DOHH2 (cell line): ENCODE measurements at regions not wholly inside any gene's neighbourhood (a gene's known extent, or its start where the extent isn't known, plus 50 kb on each side); places are given as distances from the start of the nearest gene placed in this dataset.

Experiments
- H3F3A ChIP-seq: fragments of 200-600 bp; sonication (generic), shearing (Covaris generic); 2 replicates; pipeline ENCODE4 v1.6.0; 2016; ENCODE audit warnings: antibody characterized with exemption, mild to moderate bottlenecking; ENCODE audit not compliant: control insufficient read depth, insufficient read depth
- H3K27ac ChIP-seq: fragments of 200-600 bp; sonication (generic); 2 replicates; pipeline ENCODE4 v1.5.1; 2014; ENCODE audit warnings: low read depth, mild to moderate bottlenecking, low read length, moderate library complexity
- H3K27me3 ChIP-seq: fragments of 200-600 bp; sonication (generic); 2 replicates; pipeline ENCODE4 v1.6.1; 2014; ENCODE audit warnings: mild to moderate bottlenecking, low read length, mixed read lengths; ENCODE audit not compliant: control insufficient read depth
- H3K36me3 ChIP-seq: fragments of 200-600 bp; sonication (generic); 2 replicates; pipeline ENCODE4 v1.6.1; 2014; ENCODE audit warnings: mild to moderate bottlenecking, low read length, moderate library complexity, mixed read lengths; ENCODE audit not compliant: control insufficient read depth
- H3K4me1 ChIP-seq: fragments of 200-600 bp; sonication (generic); 2 replicates; pipeline ENCODE4 v1.6.1; 2014; ENCODE audit warnings: mild to moderate bottlenecking, low read length, mixed read lengths; ENCODE audit not compliant: control insufficient read depth
- H3K4me2 ChIP-seq: fragments of 200-600 bp; sonication (generic); 2 replicates; pipeline ENCODE4 v1.6.0; 2014; ENCODE audit warnings: mild to moderate bottlenecking, low read length, moderate library complexity
- H3K4me3 ChIP-seq: fragments of 200-600 bp; sonication (generic); 2 replicates; pipeline ENCODE4 v1.5.1; 2014; ENCODE audit warnings: mild to moderate bottlenecking, low read length, mixed read lengths
- H3K79me2 ChIP-seq: fragments of 200-600 bp; sonication (generic); 2 replicates; pipeline ENCODE4 v1.6.1; 2014; ENCODE audit warnings: mild to moderate bottlenecking, low read length, mixed read lengths; ENCODE audit not compliant: control insufficient read depth
- H3K9me2 ChIP-seq: fragments of 200-600 bp; sonication (generic); replicated peaks from 2 replicates; pipeline ENCODE4 v1.6.1; 2014; ENCODE audit warnings: mild to moderate bottlenecking, low read length, mixed read lengths; ENCODE audit not compliant: control insufficient read depth
- H3K9me3 ChIP-seq: fragments of 200-600 bp; sonication (generic); 2 replicates; pipeline ENCODE4 v1.6.1; 2014; ENCODE audit warnings: antibody characterized with exemption, low read length, mixed read lengths; ENCODE audit not compliant: control insufficient read depth, insufficient read depth
- H4K20me1 ChIP-seq: fragments of 200-600 bp; sonication (generic); 2 replicates; pipeline ENCODE4 v1.6.0; 2014; ENCODE audit warnings: low read depth, mild to moderate bottlenecking, antibody characterized with exemption, low read length, moderate library complexity; ENCODE audit not compliant: control insufficient read depth, insufficient read depth
- EZH2phosphoT487 ChIP-seq: fragments of 200-600 bp; sonication (generic); IDR thresholded peaks from 2 replicates; pipeline ENCODE4 v1.6.1; 2017; ENCODE audit warnings: borderline replicate concordance, mild to moderate bottlenecking, antibody characterized with exemption, low read length, moderate library complexity, mixed read lengths
- TF ChIP-seq, protein P1 (sequence below): fragments of 200-600 bp; sonication (generic); IDR thresholded peaks from one replicate; pipeline ENCODE4 v1.5.1; 2014; ENCODE audit warnings: antibody characterized with exemption, mild to moderate bottlenecking, low read depth, low read length; ENCODE audit not compliant: poor library complexity, severe bottlenecking

DNA sequence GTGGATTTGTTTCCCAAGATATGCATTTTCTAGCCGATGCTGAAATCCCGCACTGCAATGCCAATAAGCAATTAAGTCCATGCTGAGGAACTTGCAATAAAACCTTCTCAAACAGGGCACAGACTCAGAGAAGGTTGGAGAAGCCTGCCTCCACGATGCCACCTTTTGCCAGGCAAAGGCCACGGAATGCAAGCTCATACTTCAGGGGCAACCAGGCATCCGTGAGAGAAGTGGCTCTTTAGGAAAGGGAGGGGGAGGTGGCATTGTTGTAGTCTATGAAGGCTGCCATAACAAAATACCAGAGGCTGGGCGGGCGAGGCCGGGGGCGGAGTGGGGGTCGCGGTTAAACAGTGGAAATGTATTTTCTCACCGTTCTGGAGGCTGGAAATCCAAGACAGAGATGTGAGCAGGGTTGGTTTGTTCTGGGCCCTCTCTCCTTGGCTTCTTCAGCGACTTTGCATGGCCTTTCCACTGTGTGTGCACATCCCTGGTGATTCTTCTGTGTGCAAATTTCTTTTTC lies 689.5 kb downstream of the VRK1 start:
- Histone ChIP-seq H3K79me2 (no peaks in the 10 kb centered on the region), H3K4me2 (no peak overlapping the region), H3K9me3 (no peaks in the 10 kb centered on the region), H3K9me2 (no peaks in the 10 kb centered on the region), H3F3A (no peaks in the 10 kb centered on the region), H3K27me3 (no peaks in the 10 kb centered on the region), H3K4me3 (no peak overlapping the region), H3K4me1 (no peaks in the 10 kb centered on the region), H3K36me3 (no peaks in the 10 kb centered on the region), H3K27ac (no peak overlapping the region), H4K20me1 (no peaks in the 10 kb centered on the region)
- TF ChIP-seq, protein P1, sequence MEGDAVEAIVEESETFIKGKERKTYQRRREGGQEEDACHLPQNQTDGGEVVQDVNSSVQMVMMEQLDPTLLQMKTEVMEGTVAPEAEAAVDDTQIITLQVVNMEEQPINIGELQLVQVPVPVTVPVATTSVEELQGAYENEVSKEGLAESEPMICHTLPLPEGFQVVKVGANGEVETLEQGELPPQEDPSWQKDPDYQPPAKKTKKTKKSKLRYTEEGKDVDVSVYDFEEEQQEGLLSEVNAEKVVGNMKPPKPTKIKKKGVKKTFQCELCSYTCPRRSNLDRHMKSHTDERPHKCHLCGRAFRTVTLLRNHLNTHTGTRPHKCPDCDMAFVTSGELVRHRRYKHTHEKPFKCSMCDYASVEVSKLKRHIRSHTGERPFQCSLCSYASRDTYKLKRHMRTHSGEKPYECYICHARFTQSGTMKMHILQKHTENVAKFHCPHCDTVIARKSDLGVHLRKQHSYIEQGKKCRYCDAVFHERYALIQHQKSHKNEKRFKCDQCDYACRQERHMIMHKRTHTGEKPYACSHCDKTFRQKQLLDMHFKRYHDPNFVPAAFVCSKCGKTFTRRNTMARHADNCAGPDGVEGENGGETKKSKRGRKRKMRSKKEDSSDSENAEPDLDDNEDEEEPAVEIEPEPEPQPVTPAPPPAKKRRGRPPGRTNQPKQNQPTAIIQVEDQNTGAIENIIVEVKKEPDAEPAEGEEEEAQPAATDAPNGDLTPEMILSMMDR = no peak
- no peak for TF ChIP-seq EZH2phosphoT487

DNA sequence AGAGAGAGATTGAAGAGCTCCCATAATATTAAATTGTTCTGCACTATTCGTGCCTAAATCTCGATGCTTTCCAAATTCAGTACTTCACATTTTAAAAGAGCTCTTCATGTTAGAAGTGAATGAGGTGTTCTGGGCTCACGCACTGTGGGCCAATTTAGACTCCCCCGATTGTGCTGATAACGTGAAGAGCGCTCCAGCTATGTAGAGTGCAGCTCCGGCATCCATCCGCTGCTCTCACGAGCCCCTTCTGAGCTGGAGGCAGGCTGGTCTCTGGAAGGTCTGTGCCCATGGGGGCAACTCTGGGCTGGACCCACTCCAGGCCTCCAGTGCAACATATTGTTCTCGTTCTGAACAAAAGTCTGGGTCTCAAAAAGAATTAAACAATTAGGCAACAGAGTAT lies 692.6 kb downstream of the VRK1 start:
- no peak overlapping the region for H3K27ac ChIP-seq
- H3K4me1 ChIP-seq = no peaks in the 10 kb centered on the region
- no peak for TF ChIP-seq EZH2phosphoT487
- TF ChIP-seq, protein P1 = no peak
- H3K79me2 ChIP-seq = no peaks in the 10 kb centered on the region
- H3K4me2 ChIP-seq = no peak overlapping the region
- H3K27me3 ChIP-seq = no peaks in the 10 kb centered on the region
- H3F3A ChIP-seq = no peaks in the 10 kb centered on the region
- no peak overlapping the region for H3K4me3 ChIP-seq
- H4K20me1 ChIP-seq = no peaks in the 10 kb centered on the region
- H3K36me3 ChIP-seq = no peaks in the 10 kb centered on the region
- H3K9me3 ChIP-seq = no peaks in the 10 kb centered on the region
- H3K9me2 ChIP-seq = no peaks in the 10 kb centered on the region

DNA sequence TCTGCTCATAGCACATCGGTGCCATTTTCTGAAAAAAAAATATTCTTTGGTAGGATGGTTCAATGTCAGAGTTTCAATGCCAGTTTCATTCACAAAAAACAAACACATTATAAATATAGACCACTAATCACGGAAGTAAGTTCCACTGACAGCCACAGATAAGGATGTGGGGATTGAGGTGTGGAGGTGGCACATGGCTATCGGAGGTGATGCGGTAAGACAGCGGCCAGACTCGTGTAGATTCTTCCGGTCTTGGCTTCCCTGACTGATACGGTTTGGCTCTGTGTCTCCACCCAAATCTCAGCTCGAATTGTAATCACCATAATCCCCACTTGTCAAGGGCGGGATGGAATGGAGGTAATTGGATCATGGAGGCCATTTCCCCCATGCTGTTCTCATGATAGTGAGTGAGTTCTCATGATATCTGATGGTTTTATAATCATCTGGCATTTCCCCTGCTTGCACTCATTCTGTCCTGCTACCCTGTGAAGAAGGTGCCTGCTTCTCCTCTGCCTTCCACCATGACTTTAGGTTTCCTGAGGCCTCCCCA lies 693.4 kb downstream of the VRK1 start:
- Histone ChIP-seq H3K27me3 (no peaks in the 10 kb centered on the region), H3K4me1 (no peaks in the 10 kb centered on the region), H4K20me1 (no peaks in the 10 kb centered on the region), H3K36me3 (no peaks in the 10 kb centered on the region), H3K9me3 (no peaks in the 10 kb centered on the region), H3K79me2 (no peaks in the 10 kb centered on the region), H3F3A (no peaks in the 10 kb centered on the region), H3K27ac (no peak overlapping the region), H3K9me2 (no peaks in the 10 kb centered on the region), H3K4me2 (no peak overlapping the region), H3K4me3 (no peak overlapping the region)
- no peak for TF ChIP-seq EZH2phosphoT487
- TF ChIP-seq, protein P1 = no peak

DNA sequence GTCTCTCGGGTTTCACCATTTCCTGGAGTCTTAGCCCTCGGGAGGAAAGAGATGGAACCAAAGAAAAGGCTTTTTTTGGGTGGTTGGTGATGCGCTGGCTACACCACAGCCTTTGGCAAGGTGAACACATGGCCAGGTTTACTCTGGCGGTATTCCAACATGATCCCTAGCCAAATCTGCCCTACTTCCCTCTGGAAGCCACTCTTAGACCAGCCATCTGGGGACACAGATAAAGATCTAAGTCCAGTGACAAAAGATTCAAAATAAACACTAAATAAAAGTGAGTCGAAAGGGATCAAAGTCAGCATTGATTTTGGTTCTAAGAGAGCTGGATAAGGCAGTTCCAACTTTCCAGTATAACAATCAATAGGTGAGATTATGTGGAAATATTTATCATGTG lies 694.5 kb downstream of the VRK1 start:
- H3K4me2 ChIP-seq = no peak overlapping the region
- H3K9me3 ChIP-seq = no peaks in the 10 kb centered on the region
- H3F3A ChIP-seq = no peaks in the 10 kb centered on the region
- no peaks in the 10 kb centered on the region for H3K79me2 ChIP-seq
- no peaks in the 10 kb centered on the region for H3K27me3 ChIP-seq
- TF ChIP-seq, protein P1 = no peak
- no peak for TF ChIP-seq EZH2phosphoT487
- no peaks in the 10 kb centered on the region for H3K36me3 ChIP-seq
- H3K4me1 ChIP-seq = no peaks in the 10 kb centered on the region
- no peak overlapping the region for H3K4me3 ChIP-seq
- H3K27ac ChIP-seq = no peak overlapping the region
- H4K20me1 ChIP-seq = no peaks in the 10 kb centered on the region
- H3K9me2 ChIP-seq = no peaks in the 10 kb centered on the region
